H1 (cell line): ENCODE measurements at regions not wholly inside any gene's neighbourhood (a gene's known extent, or its start where the extent isn't known, plus 50 kb on each side); places are given as distances from the start of the nearest gene placed in this dataset.

ENCODE experiments used
- CTCF ChIA-PET: fragments of 300-600 bp; sonication (Branson Sonifier 250); formaldehyde crosslinking; loops from one replicate; lab custom pipeline; 2021; ENCODE audit not compliant: partially characterized antibody; lab: Charles Lee
- POLR2A ChIA-PET: fragments of 300-600 bp; sonication (Branson Sonifier 250); formaldehyde crosslinking; loops from one replicate; lab custom pipeline; 2021; ENCODE audit warnings: inconsistent platforms; ENCODE audit not compliant: partially characterized antibody; lab: Charles Lee
- DNase-seq, 2 experiments: peaks; one replicate each; pipeline versions ENCODE4 v3.0.0 to v3.0.0-alpha.2; 2010 to 2022; ENCODE audit warnings: low spot score in 2 of 2, low read depth in 1 of 2, mixed read lengths in 1 of 2
- FAIRE-seq: peaks from 2 replicates; lab custom pipeline; 2011; peaks lifted over from hg19 to GRCh38; lab: Jason Lieb, UNC
- H2AFZ ChIP-seq: 2 replicates; pipeline ENCODE4 v1.8.1; 2012; ENCODE audit warnings: low read length, inconsistent platforms
- H2AK5ac ChIP-seq: 2 replicates; pipeline ENCODE4 v1.6.1; 2013; ENCODE audit warnings: low read depth, low read length
- H2BK120ac ChIP-seq: replicated peaks from 2 replicates; pipeline ENCODE3; 2013; ENCODE audit warnings: low read depth, low read length, inconsistent platforms
- H2BK12ac ChIP-seq: 2 replicates; pipeline ENCODE4 v1.6.1; 2013; ENCODE audit warnings: low read depth, low read length
- H2BK15ac ChIP-seq: 2 replicates; pipeline ENCODE4 v1.6.1; 2013; ENCODE audit warnings: low read length
- H2BK20ac ChIP-seq: 2 replicates; pipeline ENCODE4 v1.6.1; 2013; ENCODE audit warnings: low read length
- H2BK5ac ChIP-seq: 2 replicates; pipeline ENCODE4 v1.6.1; 2013; ENCODE audit warnings: low read depth, low read length
- H3K14ac ChIP-seq: 2 replicates; pipeline ENCODE4 v1.6.1; 2013; ENCODE audit warnings: inconsistent platforms; ENCODE audit not compliant: insufficient read length
- H3K18ac ChIP-seq: 2 replicates; pipeline ENCODE4 v1.6.1; 2013; ENCODE audit warnings: low read length; ENCODE audit errors: extremely low read depth
- H3K23ac ChIP-seq: 2 replicates; pipeline ENCODE4 v1.6.1; 2013; ENCODE audit warnings: inconsistent platforms; ENCODE audit not compliant: insufficient read length
- H3K23me2 ChIP-seq: 2 replicates; pipeline ENCODE4 v1.6.1; 2013; ENCODE audit warnings: low read depth, low read length
- H3K27ac ChIP-seq: 2 replicates; pipeline ENCODE4 v1.6.1; 2011; ENCODE audit warnings: low read depth, low read length, inconsistent platforms
- H3K27me3 ChIP-seq, 4 experiments: replicated peaks in 1 of 4; 1 replicate in 1 of 4; 2 replicates in 3 of 4; pipeline versions ENCODE4 v1.6.1 to v1.8.1; 2011 to 2013; ENCODE audit warnings: low read length in 3 of 4, mild to moderate bottlenecking in 3 of 4, inconsistent platforms in 2 of 4, mixed read lengths in 2 of 4, moderate library complexity in 1 of 4; ENCODE audit not compliant: control insufficient read depth in 3 of 4, insufficient read depth in 3 of 4; ENCODE audit errors: extremely low read depth in 1 of 4
- H3K36me3 ChIP-seq, 4 experiments: 2 replicates each; pipeline versions ENCODE4 v1.6.1 to v1.8.1; 2011 to 2013; ENCODE audit warnings: mild to moderate bottlenecking in 4 of 4, low read length in 3 of 4, moderate library complexity in 2 of 4, control low read depth in 1 of 4, inconsistent platforms in 1 of 4; ENCODE audit not compliant: insufficient read depth in 4 of 4, control insufficient read depth in 2 of 4
- H3K4ac ChIP-seq: replicated peaks from 2 replicates; pipeline ENCODE3; 2013; ENCODE audit warnings: low read length, low read depth, mixed read lengths, inconsistent platforms; ENCODE audit not compliant: insufficient read length
- H3K4me1 ChIP-seq, 4 experiments: replicated peaks in 1 of 4; 1 replicate in 1 of 4; 2 replicates in 3 of 4; pipeline versions ENCODE4 v1.6.1 to v1.8.1; 2011 to 2013; ENCODE audit warnings: low read length in 3 of 4, inconsistent platforms in 2 of 4, mixed read lengths in 1 of 4; ENCODE audit not compliant: insufficient read depth in 4 of 4, control insufficient read depth in 3 of 4
- H3K4me2 ChIP-seq, 2 experiments: 2 replicates each; pipeline versions ENCODE4 v1.6.1 to v1.8.1; 2011 to 2013; ENCODE audit warnings: low read depth in 2 of 2, low read length in 2 of 2, control low read depth in 1 of 2, inconsistent platforms in 1 of 2, mild to moderate bottlenecking in 1 of 2; ENCODE audit not compliant: insufficient read depth in 1 of 2
- H3K4me3 ChIP-seq, 4 experiments: fragments of 200-600, 300-600 bp in 1 of 4; sonication (generic), shearing (Covaris generic), sonication (Bioruptor Twin) in 1 of 4; 2 replicates each; pipeline versions ENCODE4 v1.5.1 to v1.8.1; 2011 to 2016; ENCODE audit warnings: low read length in 4 of 4, low read depth in 3 of 4, control low read depth in 2 of 4, inconsistent platforms in 2 of 4, mild to moderate bottlenecking in 2 of 4, mixed read lengths in 1 of 4, moderate library complexity in 1 of 4; ENCODE audit not compliant: insufficient read depth in 2 of 4; ENCODE audit errors: extremely low read depth in 1 of 4
- H3K56ac ChIP-seq: replicated peaks from 2 replicates; pipeline ENCODE3; 2013; ENCODE audit warnings: low read depth, mild to moderate bottlenecking, mixed read lengths, low read length, inconsistent platforms; ENCODE audit not compliant: insufficient read length
- H3K79me1 ChIP-seq: 2 replicates; pipeline ENCODE4 v1.6.1; 2013; ENCODE audit warnings: low read depth, low read length, control low read depth
- H3K79me2 ChIP-seq, 2 experiments: 2 replicates each; pipeline versions ENCODE4 v1.6.1 to v1.8.1; 2012 to 2013; ENCODE audit warnings: low read length in 2 of 2, mild to moderate bottlenecking in 2 of 2, inconsistent platforms in 1 of 2; ENCODE audit not compliant: insufficient read depth in 2 of 2, control insufficient read depth in 1 of 2
- H3K9ac ChIP-seq, 4 experiments: replicated peaks in 1 of 4; 1 replicate in 1 of 4; 2 replicates in 3 of 4; pipeline versions ENCODE4 v1.6.1 to v1.8.1; 2011 to 2013; ENCODE audit warnings: low read depth in 3 of 4, low read length in 3 of 4, control low read depth in 2 of 4, mild to moderate bottlenecking in 2 of 4, moderate library complexity in 2 of 4, inconsistent platforms in 1 of 4; ENCODE audit errors: extremely low read depth in 1 of 4
- H3K9me3 ChIP-seq, 2 experiments: 2 replicates each; pipeline versions ENCODE4 v1.6.1 to v1.8.1; 2012 to 2013; ENCODE audit warnings: mild to moderate bottlenecking in 2 of 2, moderate library complexity in 2 of 2, control low read depth in 1 of 2, inconsistent platforms in 1 of 2, low read depth in 1 of 2, low read length in 1 of 2, mixed read lengths in 1 of 2; ENCODE audit not compliant: insufficient read depth in 2 of 2
- H4K20me1 ChIP-seq, 2 experiments: replicated peaks in 1 of 2; 2 replicates each; pipeline versions ENCODE3 to v1.8.1; 2011 to 2013; ENCODE audit warnings: inconsistent platforms in 2 of 2, low read length in 2 of 2, mild to moderate bottlenecking in 1 of 2; ENCODE audit not compliant: insufficient read depth in 2 of 2, control insufficient read depth in 1 of 2
- H4K5ac ChIP-seq: 2 replicates; pipeline ENCODE4 v1.6.1; 2013; ENCODE audit warnings: low read length, low read depth, mixed read lengths, inconsistent platforms; ENCODE audit not compliant: insufficient read length
- H4K8ac ChIP-seq: 2 replicates; pipeline ENCODE4 v1.8.0; 2013; ENCODE audit warnings: mild to moderate bottlenecking, moderate library complexity, low read length, inconsistent platforms; ENCODE audit not compliant: insufficient read depth; ENCODE audit errors: extremely low read depth
- H4K91ac ChIP-seq: replicated peaks from 2 replicates; pipeline ENCODE3; 2013; ENCODE audit warnings: low read length, mixed read lengths, inconsistent platforms; ENCODE audit not compliant: insufficient read length
- ASH2L ChIP-seq: fragments of 200-600, 300-600 bp; sonication (generic); IDR thresholded peaks from one replicate; pipeline ENCODE4 v1.7.1; 2017; ENCODE audit warnings: low read length
- CBX5 ChIP-seq: fragments of 300-800, 300-1000 bp; sonication (generic); IDR thresholded peaks from 2 replicates; pipeline ENCODE4 v1.7.1; 2016; ENCODE audit warnings: antibody characterized with exemption, low read length, low read depth
- EZH2 ChIP-seq: fragments of 200-600 bp; sonication (generic); IDR thresholded peaks from 2 replicates; pipeline ENCODE4 v1.7.1; 2012; ENCODE audit warnings: low read depth, mild to moderate bottlenecking, moderate library complexity, low read length, inconsistent platforms; ENCODE audit not compliant: severe bottlenecking
- HDAC2 ChIP-seq, 2 experiments: fragments of 300-600 bp in 1 of 2; sonication (generic) in 1 of 2; IDR thresholded peaks; 2 replicates each; pipeline ENCODE4 v1.6.1; 2011 to 2012; ENCODE audit warnings: low read depth in 2 of 2, low read length in 2 of 2, mild to moderate bottlenecking in 2 of 2, moderate library complexity in 2 of 2, borderline replicate concordance in 1 of 2, inconsistent platforms in 1 of 2
- JUND ChIP-seq: IDR thresholded peaks from 2 replicates; pipeline ENCODE4 v1.6.1; 2011; ENCODE audit warnings: mild to moderate bottlenecking, improper control_type of control experiment, low read length
- KDM5A ChIP-seq: fragments of 200-600 bp; IDR thresholded peaks from 2 replicates; pipeline ENCODE4 v1.7.1; 2012; ENCODE audit warnings: mild to moderate bottlenecking, low read length, inconsistent platforms, mixed read lengths
- SIN3A ChIP-seq, 2 experiments: IDR thresholded peaks in 1 of 2; conservative IDR thresholded peaks in 1 of 2; 2 replicates each; pipeline ENCODE4 v1.6.1; 2011 to 2012; ENCODE audit warnings: low read length in 2 of 2, improper control_type of control experiment in 1 of 2, low read depth in 1 of 2, mild to moderate bottlenecking in 1 of 2
- SUZ12 ChIP-seq: fragments of 200-600 bp; sonication (generic); IDR thresholded peaks from 2 replicates; pipeline ENCODE4 v1.6.1; 2012; ENCODE audit warnings: mild to moderate bottlenecking, inconsistent platforms, low read length, moderate library complexity, mixed read lengths
- TAF7 ChIP-seq: optimal IDR thresholded peaks from 2 replicates; pipeline ENCODE3; 2011; ENCODE audit warnings: low read depth, mild to moderate bottlenecking, inconsistent platforms, low read length, moderate library complexity, borderline replicate concordance
- WGBS, 2 experiments: shearing (Covaris generic) in 1 of 2; methylation state at CpG; one replicate each; pipeline versions ENCODE4 v1.1.6 to v1.1.7; 2013 to 2015; ENCODE audit warnings: low lambda C conversion rate in 2 of 2, mixed read lengths in 2 of 2, inconsistent platforms in 1 of 2, low coverage in 1 of 2, missing lambda C conversion rate in 1 of 2; ENCODE audit not compliant: insufficient replicate concordance in 2 of 2, insufficient coverage in 1 of 2, insufficient read length in 1 of 2; ENCODE audit errors: extremely low coverage in 1 of 2, missing lambda C conversion rate in 1 of 2; 5-methylcytosine and 5-hydroxymethylcytosine counted together
- TF ChIP-seq, protein P1 (sequence below): IDR thresholded peaks from 2 replicates; pipeline ENCODE4 v1.6.1; 2012; ENCODE audit warnings: low read length, inconsistent platforms
- TF ChIP-seq, protein P2 (sequence below): IDR thresholded peaks from 2 replicates; pipeline ENCODE4 v1.6.1; 2012; ENCODE audit warnings: inconsistent platforms

DNA sequence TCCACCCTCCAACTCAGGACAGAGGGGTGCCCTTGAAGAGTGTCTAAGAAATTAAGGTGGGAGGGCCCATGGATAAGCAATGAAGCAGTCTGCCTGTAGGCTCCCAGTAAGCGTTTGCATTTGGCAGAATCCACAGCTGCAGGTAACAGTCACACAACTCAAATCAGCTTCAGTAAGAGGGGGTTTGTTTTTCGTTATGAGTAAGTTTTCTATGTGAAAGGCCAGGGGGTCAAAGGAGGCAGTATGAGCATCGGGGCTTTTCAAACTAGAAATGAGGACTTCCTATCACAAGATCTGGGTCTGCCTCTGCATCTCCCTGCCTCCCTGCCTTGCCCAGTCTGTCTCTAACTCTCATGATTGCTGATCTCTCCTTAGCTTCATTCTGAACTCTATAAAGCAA, 128.1 kb upstream of the CCL2 start:
- H3K27ac ChIP-seq, result no peak overlapping the region
- H3K36me3 ChIP-seq, result no peaks in the 10 kb centered on the region; a peak in 2 of 8 replicates
- DNase-seq, result no peak
- H3K4me1 ChIP-seq, result peaks cover 0 to 2% (median 0%) of the 10 kb centered on the region in 4 experiments; a peak in 1 of 7 replicates
- H3K4ac ChIP-seq, result no peak overlapping the region
- ChIA-PET CTCF (interaction anchor here (0.6 to 16.4 kb wide), 8 partner anchors 8 to 560 kb away, joined by 3 to 145 read pairs (median 5); no protein-coding TSS in a partner anchor), POLR2A (interaction anchor here (0.8 kb wide), 1 partner anchor 53 kb away, joined by 3 read pairs; no protein-coding TSS in a partner anchor)
- no peaks in the 10 kb centered on the region; the same call in 1 of the 2 replicates for H3K79me1 ChIP-seq
- no peaks in the 10 kb centered on the region for H3K9me3 ChIP-seq
- no peak overlapping the region for H4K8ac ChIP-seq
- no peak overlapping the region for H3K18ac ChIP-seq
- no peak overlapping the region for H4K5ac ChIP-seq
- H2AFZ ChIP-seq, result no peak overlapping the region
- H2BK120ac ChIP-seq, result no peak overlapping the region
- no peak overlapping the region for H2BK15ac ChIP-seq
- no peak for FAIRE-seq
- no peak overlapping the region for H4K91ac ChIP-seq
- H2BK12ac ChIP-seq, result no peak overlapping the region
- no peak overlapping the region for H3K23ac ChIP-seq
- H3K9ac ChIP-seq, result no peak overlapping the region
- 74% methylated on average over 3 of the region's 3 CpGs; no CpG with 5 or more reads in 1 of the 2 experiments for WGBS, 2 experiments
- no peak overlapping the region for H3K14ac ChIP-seq
- no peaks in the 10 kb centered on the region for H3K23me2 ChIP-seq
- H2BK5ac ChIP-seq, result no peak overlapping the region
- H3K56ac ChIP-seq, result no peak overlapping the region
- no peak overlapping the region for H3K4me2 ChIP-seq
- H2AK5ac ChIP-seq, result no peak overlapping the region
- no peak overlapping the region for H3K4me3 ChIP-seq
- no peaks in the 10 kb centered on the region for H3K79me2 ChIP-seq
- H2BK20ac ChIP-seq, result no peak overlapping the region
- H4K20me1 ChIP-seq, result no peaks in the 10 kb centered on the region
- no peaks in the 10 kb centered on the region; a peak in 1 of 7 replicates for H3K27me3 ChIP-seq
- no peak for TF ChIP-seq SUZ12
- TF ChIP-seq JUND, result no peak
- TF ChIP-seq, protein P1, sequence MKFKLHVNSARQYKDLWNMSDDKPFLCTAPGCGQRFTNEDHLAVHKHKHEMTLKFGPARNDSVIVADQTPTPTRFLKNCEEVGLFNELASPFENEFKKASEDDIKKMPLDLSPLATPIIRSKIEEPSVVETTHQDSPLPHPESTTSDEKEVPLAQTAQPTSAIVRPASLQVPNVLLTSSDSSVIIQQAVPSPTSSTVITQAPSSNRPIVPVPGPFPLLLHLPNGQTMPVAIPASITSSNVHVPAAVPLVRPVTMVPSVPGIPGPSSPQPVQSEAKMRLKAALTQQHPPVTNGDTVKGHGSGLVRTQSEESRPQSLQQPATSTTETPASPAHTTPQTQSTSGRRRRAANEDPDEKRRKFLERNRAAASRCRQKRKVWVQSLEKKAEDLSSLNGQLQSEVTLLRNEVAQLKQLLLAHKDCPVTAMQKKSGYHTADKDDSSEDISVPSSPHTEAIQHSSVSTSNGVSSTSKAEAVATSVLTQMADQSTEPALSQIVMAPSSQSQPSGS, result no peak
- TF ChIP-seq ASH2L, result no peak
- no peak for TF ChIP-seq SIN3A (conservative IDR thresholded peaks at IDR 0.05 in 1 of 2, IDR thresholded peaks at IDR 0.05 in 1 of 2; ENCODE audit: low read depth in 1 of 2, low read length in 2 of 2)
- TF ChIP-seq EZH2, result no peak
- TF ChIP-seq, protein P2, sequence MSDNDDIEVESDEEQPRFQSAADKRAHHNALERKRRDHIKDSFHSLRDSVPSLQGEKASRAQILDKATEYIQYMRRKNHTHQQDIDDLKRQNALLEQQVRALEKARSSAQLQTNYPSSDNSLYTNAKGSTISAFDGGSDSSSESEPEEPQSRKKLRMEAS, result no peak
- TF ChIP-seq TAF7, result no peak
- no peak for TF ChIP-seq KDM5A
- no peak for TF ChIP-seq CBX5
- no peak for TF ChIP-seq HDAC2 (IDR thresholded peaks at IDR 0.05; ENCODE audit: borderline replicate concordance in 1 of 2, low read depth in 2 of 2, low read length in 2 of 2)
